OCI-LY7 (cell line): ENCODE measurements at regions not wholly inside any gene's neighbourhood (a gene's known extent, or its start where the extent isn't known, plus 50 kb on each side); places are given as distances from the start of the nearest gene placed in this dataset.

Experiments
- BruUV-seq: library from RNA; stranded (reverse); fragments of 400-500 nt; replicated peaks from 2 replicates; lab custom pipeline; 2021; lab: Mats Ljungman, UMichigan
- CTCF ChIA-PET: fragments of 300-600 bp; sonication (Branson Sonifier 250); formaldehyde crosslinking; loops from one replicate; lab custom pipeline; 2022; ENCODE audit warnings: antibody characterized with exemption; ENCODE audit not compliant: unreplicated experiment; lab: Charles Lee
- POLR2A ChIA-PET: fragments of 300-600 bp; sonication (Branson Sonifier 250); formaldehyde crosslinking; loops from one replicate; lab custom pipeline; 2022; ENCODE audit warnings: antibody characterized with exemption; lab: Charles Lee
- DNase-seq: peaks from one replicate; pipeline ENCODE4 v3.0.0-alpha.2; 2015; ENCODE audit warnings: low spot score
- H2AFZ ChIP-seq: fragments of 200-600 bp; sonication (generic), shearing (Covaris generic); 2 replicates; pipeline ENCODE4 v1.6.1; 2014; ENCODE audit warnings: mild to moderate bottlenecking, antibody characterized with exemption, low read length, moderate library complexity
- H3K27ac ChIP-seq: fragments of 200-600 bp; sonication (generic); 2 replicates; pipeline ENCODE4 v1.5.1; 2014; ENCODE audit warnings: mixed run types, low read depth, mild to moderate bottlenecking, moderate library complexity, low read length, inconsistent platforms; ENCODE audit not compliant: poor library complexity, severe bottlenecking
- H3K36me3 ChIP-seq: fragments of 200-600 bp; sonication (generic); 2 replicates; pipeline ENCODE4 v1.6.1; 2014; ENCODE audit warnings: mild to moderate bottlenecking, antibody characterized with exemption, low read length, moderate library complexity, mixed read lengths; ENCODE audit not compliant: insufficient read depth
- H3K4me1 ChIP-seq: fragments of 200-600 bp; sonication (generic); 2 replicates; pipeline ENCODE4 v1.5.1; 2014; ENCODE audit warnings: mild to moderate bottlenecking, low read length; ENCODE audit not compliant: insufficient read depth, poor library complexity, severe bottlenecking
- H3K4me2 ChIP-seq: fragments of 200-600 bp; sonication (generic); 2 replicates; pipeline ENCODE4 v1.6.1; 2014; ENCODE audit warnings: mild to moderate bottlenecking, low read length
- H3K4me3 ChIP-seq: fragments of 200-600 bp; sonication (generic); 2 replicates; pipeline ENCODE4 v1.5.1; 2014; ENCODE audit warnings: mild to moderate bottlenecking, low read depth, low read length; ENCODE audit not compliant: poor library complexity, severe bottlenecking
- H3K79me2 ChIP-seq: fragments of 200-600 bp; sonication (generic); 2 replicates; pipeline ENCODE4 v1.6.1; 2016; ENCODE audit warnings: low read depth, mild to moderate bottlenecking, low read length, moderate library complexity, mixed read lengths; ENCODE audit not compliant: insufficient read depth
- H3K9me2 ChIP-seq: fragments of 200-600 bp; sonication (generic); 2 replicates; pipeline ENCODE4 v1.6.1; 2016; ENCODE audit warnings: mild to moderate bottlenecking, low read length, mixed read lengths; ENCODE audit not compliant: insufficient read depth
- H3K9me3 ChIP-seq: fragments of 200-600 bp; sonication (generic); 2 replicates; pipeline ENCODE4 v1.6.1; 2014; ENCODE audit warnings: mild to moderate bottlenecking, mixed run types, low read length, mixed read lengths
- H4K20me1 ChIP-seq: fragments of 200-600 bp; sonication (generic); 2 replicates; pipeline ENCODE4 v1.6.1; 2014; ENCODE audit warnings: mild to moderate bottlenecking, antibody characterized with exemption, low read length, moderate library complexity, mixed read lengths; ENCODE audit not compliant: insufficient read depth
- EZH2phosphoT487 ChIP-seq: fragments of 200-600 bp; sonication (generic); IDR thresholded peaks from 2 replicates; pipeline ENCODE4 v1.6.1; 2018; ENCODE audit warnings: low read depth, borderline replicate concordance, mild to moderate bottlenecking, mixed run types, antibody characterized with exemption, low read length, moderate library complexity, mixed read lengths
- intact Hi-C: fragments of 100-400 bp; cut with micrococcal nuclease; formaldehyde crosslinking; loops from one replicate; pipeline ENCODE4 v1.10.0; 2022; ENCODE audit not compliant: unreplicated experiment
- TF ChIP-seq, protein P1 (sequence below): fragments of 200-600 bp; sonication (generic); conservative IDR thresholded peaks from 2 replicates; pipeline ENCODE4 v1.5.1; 2014; ENCODE audit warnings: mild to moderate bottlenecking, antibody characterized with exemption, low read length, moderate library complexity, mixed read lengths

DNA sequence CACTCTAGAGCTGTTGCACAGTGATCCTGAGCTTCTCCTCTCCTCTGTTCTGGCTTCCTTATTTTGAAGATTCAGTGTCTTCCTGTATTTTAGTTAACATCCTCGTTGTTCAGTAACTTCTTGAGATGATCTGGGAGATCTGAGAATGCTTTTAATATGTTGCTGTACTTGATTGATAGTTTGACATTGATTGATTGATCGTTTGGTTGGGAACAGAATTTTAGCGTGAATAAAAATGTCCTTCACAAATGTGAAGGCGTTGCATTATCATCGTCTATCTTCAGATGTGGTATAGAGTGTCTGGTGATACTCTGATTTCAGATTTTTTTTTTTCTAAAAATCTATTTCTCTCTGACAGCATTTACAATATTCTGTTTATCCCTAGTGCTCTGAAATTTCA is 80.1 kb upstream of the KLF12 start:
- TF ChIP-seq EZH2phosphoT487 = no peak
- TF ChIP-seq, protein P1, sequence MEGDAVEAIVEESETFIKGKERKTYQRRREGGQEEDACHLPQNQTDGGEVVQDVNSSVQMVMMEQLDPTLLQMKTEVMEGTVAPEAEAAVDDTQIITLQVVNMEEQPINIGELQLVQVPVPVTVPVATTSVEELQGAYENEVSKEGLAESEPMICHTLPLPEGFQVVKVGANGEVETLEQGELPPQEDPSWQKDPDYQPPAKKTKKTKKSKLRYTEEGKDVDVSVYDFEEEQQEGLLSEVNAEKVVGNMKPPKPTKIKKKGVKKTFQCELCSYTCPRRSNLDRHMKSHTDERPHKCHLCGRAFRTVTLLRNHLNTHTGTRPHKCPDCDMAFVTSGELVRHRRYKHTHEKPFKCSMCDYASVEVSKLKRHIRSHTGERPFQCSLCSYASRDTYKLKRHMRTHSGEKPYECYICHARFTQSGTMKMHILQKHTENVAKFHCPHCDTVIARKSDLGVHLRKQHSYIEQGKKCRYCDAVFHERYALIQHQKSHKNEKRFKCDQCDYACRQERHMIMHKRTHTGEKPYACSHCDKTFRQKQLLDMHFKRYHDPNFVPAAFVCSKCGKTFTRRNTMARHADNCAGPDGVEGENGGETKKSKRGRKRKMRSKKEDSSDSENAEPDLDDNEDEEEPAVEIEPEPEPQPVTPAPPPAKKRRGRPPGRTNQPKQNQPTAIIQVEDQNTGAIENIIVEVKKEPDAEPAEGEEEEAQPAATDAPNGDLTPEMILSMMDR = no peak
- ChIA-PET CTCF (no interaction called here), POLR2A (no interaction called here)
- Histone ChIP-seq H3K79me2 (no peaks in the 10 kb centered on the region), H2AFZ (no peak overlapping the region), H3K4me2 (no peak overlapping the region), H3K4me3 (no peak overlapping the region), H3K36me3 (no peaks in the 10 kb centered on the region), H4K20me1 (no peaks in the 10 kb centered on the region), H3K9me2 (no peaks in the 10 kb centered on the region), H3K9me3 (no peaks in the 10 kb centered on the region), H3K4me1 (no peaks in the 10 kb centered on the region), H3K27ac (no peak overlapping the region)
- no peak for DNase-seq
- intact Hi-C loops = no loop called here
- BruUV-seq = no TSS peak

- Histone ChIP-seq H3K9me3 (no peaks in the 10 kb centered on the region), H2AFZ (no peak overlapping the region), H3K4me1 (no peaks in the 10 kb centered on the region), H4K20me1 (no peaks in the 10 kb centered on the region), H3K36me3 (no peaks in the 10 kb centered on the region), H3K4me2 (no peak overlapping the region), H3K79me2 (no peaks in the 10 kb centered on the region), H3K27ac (no peak overlapping the region), H3K4me3 (no peak overlapping the region), H3K9me2 (no peaks in the 10 kb centered on the region)
- POLR2A ChIA-PET = interaction anchor here (0.6 kb wide), 1 partner anchor 586 kb away, joined by 3 read pairs; no protein-coding TSS in a partner anchor
- TF ChIP-seq EZH2phosphoT487 = no peak
- TF ChIP-seq, protein P1 = no peak
- DNase-seq = no peak
- CTCF ChIA-PET = no interaction called here
- intact Hi-C loops = no loop called here
- no TSS peak for BruUV-seq
Observed at GRCh38 chr13:74210693-74211393, 76.6 kb upstream of the KLF12 start.

DNA sequence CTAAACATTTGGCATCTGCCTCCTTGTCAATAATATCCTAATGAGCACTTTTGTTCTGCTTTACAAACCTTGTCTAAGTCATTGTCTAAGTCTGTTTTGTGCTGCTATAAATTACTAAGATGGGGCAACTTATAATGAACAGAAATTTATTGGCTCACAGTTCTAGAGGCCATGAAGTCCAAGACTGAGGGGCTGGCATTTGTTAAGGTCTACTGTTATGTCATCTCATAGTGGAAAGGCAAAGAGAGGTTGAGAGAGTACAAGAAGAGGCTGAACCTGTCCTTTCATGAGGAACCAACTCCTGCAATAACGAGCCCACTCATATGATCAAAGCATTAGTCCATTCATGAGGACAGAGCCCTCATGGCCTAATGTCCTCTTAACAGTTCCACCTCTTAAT is 72.7 kb upstream of the KLF12 start:
- H2AFZ ChIP-seq = no peak overlapping the region
- no peaks in the 10 kb centered on the region for H4K20me1 ChIP-seq
- ChIA-PET POLR2A (no interaction called here), CTCF (no interaction called here)
- H3K79me2 ChIP-seq = no peaks in the 10 kb centered on the region
- intact Hi-C loops = no loop called here
- no peaks in the 10 kb centered on the region for H3K4me1 ChIP-seq
- no peak for TF ChIP-seq EZH2phosphoT487
- TF ChIP-seq, protein P1 = no peak
- H3K4me2 ChIP-seq = no peak overlapping the region
- BruUV-seq = no TSS peak
- H3K4me3 ChIP-seq = no peak overlapping the region
- H3K9me3 ChIP-seq = no peaks in the 10 kb centered on the region
- no peaks in the 10 kb centered on the region for H3K9me2 ChIP-seq
- no peak overlapping the region for H3K27ac ChIP-seq
- no peak for DNase-seq
- H3K36me3 ChIP-seq = no peaks in the 10 kb centered on the region
